ENCODE measurements at regions not wholly inside any gene's neighbourhood (a gene's known extent, or its start where the extent isn't known, plus 50 kb on each side); places are given as distances from the start of the nearest gene placed in this dataset.

DNA sequence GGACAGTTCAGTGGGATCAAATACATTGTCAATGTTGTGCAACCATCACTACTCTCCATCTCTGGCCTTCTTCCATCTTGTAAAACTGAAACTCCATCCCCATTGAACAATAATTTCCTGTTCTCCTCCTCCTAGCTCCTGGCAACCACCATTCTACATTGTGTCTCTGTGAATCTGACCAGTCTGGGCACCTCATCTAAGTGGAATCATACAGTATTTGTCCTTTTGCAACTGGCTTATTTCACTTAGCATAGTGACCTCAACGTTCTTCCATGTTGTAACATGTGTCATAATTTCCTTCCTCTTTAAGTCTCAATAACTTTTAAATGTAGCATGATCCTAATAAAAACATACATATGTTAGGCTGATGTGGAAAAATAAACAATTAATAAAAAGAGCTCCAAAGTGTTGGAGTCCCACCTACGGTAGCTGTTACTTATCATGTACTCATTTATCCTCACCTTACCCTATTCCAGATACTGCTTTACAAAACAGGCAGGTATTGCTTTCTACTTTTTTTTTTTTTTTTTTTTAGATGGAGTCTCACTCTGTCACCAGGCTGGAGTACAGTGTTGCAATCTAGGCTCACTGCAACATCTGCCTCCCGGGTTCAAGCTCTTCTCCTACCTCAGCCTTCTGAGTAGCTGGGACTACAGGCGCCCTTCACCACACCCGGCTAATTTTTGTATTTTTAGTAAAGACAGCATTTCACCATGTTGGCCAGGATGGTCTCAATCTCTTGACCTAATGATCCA lies 91.9 kb downstream of the TNFAIP3 start:
- Histone ChIP-seq H3K4me1 (ENCODE audit: control insufficient read depth in 2 of 2, insufficient read depth in 1 of 2, low read depth in 1 of 2, low read length in 2 of 2) (no peaks in the 10 kb centered on the region), H3K79me1 (ENCODE audit: low read depth, low read length) (no peaks in the 10 kb centered on the region), H2AK5ac (ENCODE audit: low read depth, low read length) (no peak overlapping the region), H3K36me3 (replicated peaks in 1 of 2; ENCODE audit: control insufficient read depth in 2 of 2, insufficient read depth in 2 of 2, low read length in 2 of 2) (no peaks in the 10 kb centered on the region), H4K8ac (ENCODE audit: low read depth, low read length) (no peak overlapping the region), H2AFZ (ENCODE audit: low read length) (no peak overlapping the region), H2BK12ac (ENCODE audit: low read length) (no peak overlapping the region), H3K4me3 (ENCODE audit: low read length in 2 of 2) (no peak overlapping the region), H3K9ac (ENCODE audit: low read depth, low read length, poor library complexity) (no peak overlapping the region), H2BK120ac (ENCODE audit: low read depth, low read length) (no peak overlapping the region), H3K27me3 (ENCODE audit: control insufficient read depth in 3 of 3, insufficient read depth in 3 of 3, low read depth in 1 of 3, low read length in 3 of 3) (no peaks in the 10 kb centered on the region), H3K23ac (ENCODE audit: low read depth, low read length, poor library complexity) (no peak overlapping the region), H2BK15ac (ENCODE audit: low read length) (no peak overlapping the region), H3K4me2 (ENCODE audit: insufficient read depth, low read length, poor library complexity, severe bottlenecking) (no peak overlapping the region), H3K4ac (ENCODE audit: low read length) (no peak overlapping the region), H2BK5ac (ENCODE audit: low read length) (no peak overlapping the region), H3K9me3 (replicated peaks in 1 of 2; ENCODE audit: control insufficient read depth in 2 of 2, insufficient read depth in 1 of 2, low read depth in 1 of 2, low read length in 2 of 2) (no peaks in the 10 kb centered on the region), H3K14ac (ENCODE audit: low read length) (no peak overlapping the region), H3K18ac (ENCODE audit: low read length) (no peak overlapping the region), H3K27ac (replicated peaks; ENCODE audit: low read length) (no peak overlapping the region), H4K91ac (ENCODE audit: low read depth, low read length, poor library complexity) (no peak overlapping the region)
- no CpG with 5 or more reads among the region's 5 CpGs for whole genome bisulfite sequencing, 2 donors (ENCODE audit: extremely low coverage in 2 of 2, insufficient read length in 2 of 2, insufficient replicate concordance in 1 of 2)
- DNase-seq (ENCODE audit: low spot score), result no peak

DNA sequence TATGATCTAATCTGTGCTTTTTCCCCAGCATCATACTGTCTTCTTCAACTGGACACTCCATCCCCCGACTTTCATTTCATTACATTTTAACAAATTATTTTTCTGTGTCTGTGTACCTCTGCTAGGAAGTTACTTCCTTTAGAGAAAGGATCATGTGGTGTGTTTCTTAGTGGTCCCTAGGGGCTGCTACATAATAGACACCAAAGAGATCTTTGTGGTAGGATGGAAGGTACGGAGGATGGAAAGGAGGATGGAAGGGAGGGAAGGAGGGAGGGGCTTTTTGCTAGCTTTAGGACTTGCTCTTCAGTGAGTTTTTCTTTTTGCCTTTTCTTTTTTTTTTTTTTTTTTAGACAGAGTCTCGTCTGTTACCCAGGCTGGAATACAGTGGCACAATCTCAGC lies 95.7 kb downstream of the TNFAIP3 start:
- WGBS, 2 donors (ENCODE audit: extremely low coverage in 2 of 2, insufficient read length in 2 of 2, insufficient replicate concordance in 1 of 2), result no CpG with 5 or more reads among the region's 3 CpGs
- Histone ChIP-seq H3K4me3 (ENCODE audit: low read length in 2 of 2) (no peak overlapping the region), H3K36me3 (replicated peaks in 1 of 2; ENCODE audit: control insufficient read depth in 2 of 2, insufficient read depth in 2 of 2, low read length in 2 of 2) (no peaks in the 10 kb centered on the region), H3K18ac (ENCODE audit: low read length) (no peak overlapping the region), H4K8ac (ENCODE audit: low read depth, low read length) (no peak overlapping the region), H3K79me1 (ENCODE audit: low read depth, low read length) (no peaks in the 10 kb centered on the region), H3K23ac (ENCODE audit: low read depth, low read length, poor library complexity) (no peak overlapping the region), H3K4ac (ENCODE audit: low read length) (no peak overlapping the region), H3K9me3 (replicated peaks in 1 of 2; ENCODE audit: control insufficient read depth in 2 of 2, insufficient read depth in 1 of 2, low read depth in 1 of 2, low read length in 2 of 2) (no peaks in the 10 kb centered on the region), H2BK15ac (ENCODE audit: low read length) (no peak overlapping the region), H2BK120ac (ENCODE audit: low read depth, low read length) (no peak overlapping the region), H3K27ac (replicated peaks; ENCODE audit: low read length) (no peak overlapping the region), H4K91ac (ENCODE audit: low read depth, low read length, poor library complexity) (no peak overlapping the region), H3K4me1 (ENCODE audit: control insufficient read depth in 2 of 2, insufficient read depth in 1 of 2, low read depth in 1 of 2, low read length in 2 of 2) (no peaks in the 10 kb centered on the region), H2BK5ac (ENCODE audit: low read length) (no peak overlapping the region), H2AK5ac (ENCODE audit: low read depth, low read length) (no peak overlapping the region), H2AFZ (ENCODE audit: low read length) (no peak overlapping the region), H3K9ac (ENCODE audit: low read depth, low read length, poor library complexity) (no peak overlapping the region), H2BK12ac (ENCODE audit: low read length) (no peak overlapping the region), H3K14ac (ENCODE audit: low read length) (no peak overlapping the region), H3K27me3 (ENCODE audit: control insufficient read depth in 3 of 3, insufficient read depth in 3 of 3, low read depth in 1 of 3, low read length in 3 of 3) (no peaks in the 10 kb centered on the region), H3K4me2 (ENCODE audit: insufficient read depth, low read length, poor library complexity, severe bottlenecking) (no peak overlapping the region)
- no peak for DNase-seq (ENCODE audit: low spot score)

DNA sequence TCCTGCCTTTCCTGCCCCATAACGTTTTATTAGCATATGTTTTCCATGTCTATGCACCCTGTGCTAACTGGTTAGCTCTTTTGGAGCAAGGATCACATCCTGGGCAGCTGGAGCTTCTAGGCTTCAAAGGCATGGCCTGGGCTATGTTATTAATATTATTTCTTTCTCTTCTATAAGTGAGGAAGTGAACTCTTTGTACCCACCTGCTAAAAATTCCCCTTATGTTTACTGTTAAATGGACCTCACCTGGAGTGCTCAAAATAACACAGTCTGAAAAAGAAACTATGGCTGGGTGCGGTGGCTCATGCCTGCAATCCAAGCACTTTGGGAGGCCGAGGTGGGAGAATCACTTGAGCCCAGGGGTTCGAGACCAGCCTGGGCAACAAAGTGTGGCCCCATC lies 97.8 kb downstream of the TNFAIP3 start:
- Histone ChIP-seq H2AK5ac (ENCODE audit: low read depth, low read length) (no peak overlapping the region), H3K79me1 (ENCODE audit: low read depth, low read length) (no peaks in the 10 kb centered on the region), H3K4me2 (ENCODE audit: insufficient read depth, low read length, poor library complexity, severe bottlenecking) (no peak overlapping the region)

DNA sequence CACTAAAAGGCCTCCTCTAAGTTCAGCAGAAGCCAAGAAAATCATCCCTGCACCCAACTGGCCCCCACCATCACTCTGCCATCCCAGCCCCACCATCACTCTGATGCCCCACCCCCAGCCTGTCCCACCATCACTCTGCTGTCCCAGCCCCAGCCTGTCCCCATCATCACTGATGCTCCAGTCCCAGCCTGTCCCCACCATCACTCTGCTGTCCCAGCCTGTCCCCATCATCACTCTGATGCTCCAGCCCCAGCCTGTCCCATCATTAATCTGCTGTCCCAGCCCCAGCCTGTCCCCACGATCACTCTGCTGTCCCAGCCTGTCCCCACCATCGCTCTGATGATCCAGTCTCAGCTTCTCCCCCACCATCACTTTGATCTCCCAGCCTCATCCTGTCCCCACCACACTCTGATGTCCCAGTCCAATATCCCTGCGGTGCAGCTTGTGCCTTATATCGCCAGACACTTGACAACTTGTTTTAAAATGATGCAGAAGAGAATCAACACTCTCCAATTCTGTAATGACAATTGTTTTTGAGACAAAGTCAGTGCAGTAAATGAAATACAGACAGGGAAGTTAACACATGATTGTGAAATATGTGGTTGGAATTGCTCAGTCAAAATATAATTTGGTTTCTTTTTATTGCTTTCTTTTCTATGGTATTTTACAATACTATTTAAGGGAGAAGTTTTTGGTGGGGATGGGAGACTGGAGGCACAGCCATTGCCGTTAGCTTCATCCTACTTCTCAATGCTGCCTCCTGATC lies 100.8 kb downstream of the TNFAIP3 start:
- Histone ChIP-seq H2BK120ac (ENCODE audit: low read depth, low read length) (no peak overlapping the region), H3K27ac (replicated peaks; ENCODE audit: low read length) (no peak overlapping the region), H3K9ac (ENCODE audit: low read depth, low read length, poor library complexity) (no peak overlapping the region), H3K4me2 (ENCODE audit: insufficient read depth, low read length, poor library complexity, severe bottlenecking) (no peak overlapping the region), H3K4ac (ENCODE audit: low read length) (no peak overlapping the region), H4K91ac (ENCODE audit: low read depth, low read length, poor library complexity) (no peak overlapping the region), H2BK12ac (ENCODE audit: low read length) (no peak overlapping the region), H3K4me3 (ENCODE audit: low read length in 2 of 2) (no peak overlapping the region), H3K23ac (ENCODE audit: low read depth, low read length, poor library complexity) (peak overlapping the region; percentile 85), H3K14ac (ENCODE audit: low read length) (no peak overlapping the region), H2BK15ac (ENCODE audit: low read length) (no peak overlapping the region), H3K79me1 (ENCODE audit: low read depth, low read length) (no peaks in the 10 kb centered on the region), H2AFZ (ENCODE audit: low read length) (no peak overlapping the region), H3K27me3 (ENCODE audit: control insufficient read depth in 3 of 3, insufficient read depth in 3 of 3, low read depth in 1 of 3, low read length in 3 of 3) (no peaks in the 10 kb centered on the region), H3K9me3 (replicated peaks in 1 of 2; ENCODE audit: control insufficient read depth in 2 of 2, insufficient read depth in 1 of 2, low read depth in 1 of 2, low read length in 2 of 2) (no peaks in the 10 kb centered on the region), H2AK5ac (ENCODE audit: low read depth, low read length) (no peak overlapping the region), H3K4me1 (ENCODE audit: control insufficient read depth in 2 of 2, insufficient read depth in 1 of 2, low read depth in 1 of 2, low read length in 2 of 2) (no peaks in the 10 kb centered on the region), H3K36me3 (replicated peaks in 1 of 2; ENCODE audit: control insufficient read depth in 2 of 2, insufficient read depth in 2 of 2, low read length in 2 of 2) (no peaks in the 10 kb centered on the region), H2BK5ac (ENCODE audit: low read length) (no peak overlapping the region), H3K18ac (ENCODE audit: low read length) (peak overlapping the region; percentile 19), H4K8ac (ENCODE audit: low read depth, low read length) (no peak overlapping the region)
- WGBS, 2 donors (ENCODE audit: extremely low coverage in 2 of 2, insufficient read length in 2 of 2, insufficient replicate concordance in 1 of 2), result no CpG with 5 or more reads among the region's 5 CpGs
- DNase-seq (ENCODE audit: low spot score), result no peak

More for the DNA sequence above, 97.8 kb downstream of the TNFAIP3 start:
- Histone ChIP-seq H3K36me3 (replicated peaks in 1 of 2; ENCODE audit: control insufficient read depth in 2 of 2, insufficient read depth in 2 of 2, low read length in 2 of 2) (no peaks in the 10 kb centered on the region), H2BK15ac (ENCODE audit: low read length) (no peak overlapping the region), H3K14ac (ENCODE audit: low read length) (no peak overlapping the region), H3K4ac (ENCODE audit: low read length) (no peak overlapping the region), H4K8ac (ENCODE audit: low read depth, low read length) (no peak overlapping the region), H2AFZ (ENCODE audit: low read length) (no peak overlapping the region), H4K91ac (ENCODE audit: low read depth, low read length, poor library complexity) (no peak overlapping the region), H2BK12ac (ENCODE audit: low read length) (no peak overlapping the region), H2BK120ac (ENCODE audit: low read depth, low read length) (no peak overlapping the region), H3K4me1 (ENCODE audit: control insufficient read depth in 2 of 2, insufficient read depth in 1 of 2, low read depth in 1 of 2, low read length in 2 of 2) (no peaks in the 10 kb centered on the region), H3K27me3 (ENCODE audit: control insufficient read depth in 3 of 3, insufficient read depth in 3 of 3, low read depth in 1 of 3, low read length in 3 of 3) (no peaks in the 10 kb centered on the region), H2BK5ac (ENCODE audit: low read length) (no peak overlapping the region), H3K9me3 (replicated peaks in 1 of 2; ENCODE audit: control insufficient read depth in 2 of 2, insufficient read depth in 1 of 2, low read depth in 1 of 2, low read length in 2 of 2) (no peaks in the 10 kb centered on the region), H3K18ac (ENCODE audit: low read length) (no peak overlapping the region), H3K27ac (replicated peaks; ENCODE audit: low read length) (no peak overlapping the region), H3K4me3 (ENCODE audit: low read length in 2 of 2) (no peak overlapping the region), H3K9ac (ENCODE audit: low read depth, low read length, poor library complexity) (no peak overlapping the region), H3K23ac (ENCODE audit: low read depth, low read length, poor library complexity) (no peak overlapping the region)
- no peak for DNase-seq (ENCODE audit: low spot score)
- no CpG with 5 or more reads among the region's 4 CpGs for WGBS, 2 donors (ENCODE audit: extremely low coverage in 2 of 2, insufficient read length in 2 of 2, insufficient replicate concordance in 1 of 2)
